Right lobe of liver (tissue), 6 donors: ENCODE measurements at regions not wholly inside any gene's neighbourhood (a gene's known extent, or its start where the extent isn't known, plus 50 kb on each side); places are given as distances from the start of the nearest gene placed in this dataset.
"Not testable (repeated sequence)": the region's sequence is repeated elsewhere in the genome, so short reads cannot be mapped to it uniquely, and the experiment has no call there.

Experiments
- ATAC-seq, 4 donors: fragments of 200-7000 bp; cut with Tn5 transposase; one replicate each; pipeline ENCODE4 v1.9.1; 2020; ENCODE audit warnings: mild to moderate bottlenecking in 4 of 4, moderate library complexity in 4 of 4
- DNase-seq, 3 donors: peaks; one replicate each; pipeline ENCODE4 v3.0.0-alpha.2; 2020
- H3K27ac ChIP-seq, 3 donors: fragments of 200-600 bp; one replicate each; pipeline ENCODE4 v1.8.0; 2022
- H3K27me3 ChIP-seq, 2 donors: fragments of 200-600 bp; one replicate each; pipeline ENCODE4 v1.8.0; 2022
- H3K36me3 ChIP-seq, 4 donors: fragments of 200-600 bp; sonication (generic) in 1 of 4; one replicate each; pipeline versions ENCODE4 v1.5.1 to v1.8.0; 2017 to 2022; ENCODE audit warnings: control low read depth in 1 of 4
- H3K4me1 ChIP-seq, 4 donors: fragments of 200-600 bp; sonication (generic) in 1 of 4; one replicate each; pipeline versions ENCODE4 v1.5.1 to v1.8.0; 2017 to 2022; ENCODE audit warnings: control low read depth in 1 of 4
- H3K4me3 ChIP-seq, 3 donors: fragments of 200-600 bp; one replicate each; pipeline ENCODE4 v1.8.0; 2022
- H3K9me3 ChIP-seq, 4 donors: fragments of 200-600 bp; sonication (generic) in 1 of 4; one replicate each; pipeline versions ENCODE4 v1.5.1 to v1.8.0; 2017 to 2022; ENCODE audit warnings: control low read depth in 1 of 4
- CTCF ChIP-seq, 4 donors: fragments of 200-600 bp in 3 of 4; fragments of 450-650 bp in 1 of 4; IDR thresholded peaks; one replicate each; pipeline versions ENCODE4 v1.5.1 to v1.8.0; 2016 to 2022; ENCODE audit warnings: antibody characterized with exemption in 4 of 4, mild to moderate bottlenecking in 2 of 4
- POLR2A ChIP-seq: fragments of 450-650 bp; IDR thresholded peaks from one replicate; pipeline ENCODE4 v1.6.1; 2017; ENCODE audit warnings: antibody characterized with exemption, mild to moderate bottlenecking
- WGBS: methylation state at CpG from one replicate; pipeline ENCODE4 v1.1.6; 2018; ENCODE audit warnings: low coverage, low lambda C conversion rate; ENCODE audit not compliant: insufficient coverage; ENCODE audit errors: missing lambda C conversion rate; 5-methylcytosine and 5-hydroxymethylcytosine counted together
- intact Hi-C, 2 donors: fragments of 100-400 bp; cut with DNase I; formaldehyde crosslinking; loops; one replicate each; pipeline versions ENCODE4 v1.11.2 to v1.14.1; 2022
- donor health status: DM: no; HTN: yes; CAD: no.
- donor health status: DM: no; HTN: no; CAD: no.
- donor health status: DM: no; HTN: no; CAD: no.
- donor health status: DM: no; HTN: yes; CAD: no.
- donor health status: DM: no; HTN: yes; CAD: no.

- Histone ChIP-seq H3K36me3 (no peaks in the 10 kb centered on the region), H3K27ac (no peak overlapping the region), H3K4me3 (no peak overlapping the region), H3K9me3 (no peaks in the 10 kb centered on the region), H3K27me3 (no peaks in the 10 kb centered on the region), H3K4me1 (no peaks in the 10 kb centered on the region)
- TF ChIP-seq CTCF (IDR thresholded peaks at IDR 0.05) (no peak), POLR2A (no peak)
- no peak for DNase-seq
- intact Hi-C loops, result no loop called here
- ATAC-seq, result no peak
- 41% methylated on average over 5 of the region's 5 CpGs for WGBS
Observed at GRCh38 chr10:123356799-123357198, 202.6 kb downstream of the BUB3 start.

- TF ChIP-seq CTCF (IDR thresholded peaks at IDR 0.05) (no peak), POLR2A (no peak)
- intact Hi-C loops, result no loop called here
- Histone ChIP-seq H3K9me3 (no peaks in the 10 kb centered on the region), H3K4me1 (no peaks in the 10 kb centered on the region), H3K36me3 (no peaks in the 10 kb centered on the region), H3K27me3 (no peaks in the 10 kb centered on the region), H3K27ac (no peak overlapping the region), H3K4me3 (no peak overlapping the region)
- ATAC-seq (no peak), DNase-seq (no peak)
- WGBS, result 81% methylated on average over 13 of the region's 17 CpGs
Observed at GRCh38 chr10:123357421-123357930, 203.3 kb downstream of the BUB3 start.

GRCh38 chr10:123359539-123359938 is 205.3 kb downstream of the BUB3 start:
- Histone ChIP-seq H3K27ac (no peak overlapping the region), H3K4me1 (no peaks in the 10 kb centered on the region), H3K4me3 (no peak overlapping the region), H3K36me3 (no peaks in the 10 kb centered on the region), H3K27me3 (no peaks in the 10 kb centered on the region), H3K9me3 (no peaks in the 10 kb centered on the region)
- intact Hi-C loops, result no loop called here
- TF ChIP-seq POLR2A, result no peak
- TF ChIP-seq CTCF (IDR thresholded peaks at IDR 0.05), result no peak
- ATAC-seq (no peak), DNase-seq (no peak)
- 50% methylated on average over 1 of the region's 2 CpGs for WGBS

- 77% methylated on average over 3 of the region's 5 CpGs for whole genome bisulfite sequencing
- Histone ChIP-seq H3K4me1 (no peaks in the 10 kb centered on the region), H3K27me3 (no peaks in the 10 kb centered on the region), H3K36me3 (no peaks in the 10 kb centered on the region), H3K4me3 (no peak overlapping the region), H3K9me3 (no peaks in the 10 kb centered on the region), H3K27ac (no peak overlapping the region)
- TF ChIP-seq CTCF (IDR thresholded peaks at IDR 0.05), result no peak
- TF ChIP-seq POLR2A, result no peak
- ATAC-seq (no peak), DNase-seq (no peak)
- intact Hi-C loops, result no loop called here
Observed at GRCh38 chr10:123361832-123362231, 207.6 kb downstream of the BUB3 start.

GRCh38 chr10:123367195-123367594 is 213.0 kb downstream of the BUB3 start:
- ATAC-seq (no peak), DNase-seq (no peak)
- 79% methylated on average over 4 of the region's 4 CpGs for WGBS
- no peaks in the 10 kb centered on the region for H3K27me3 ChIP-seq
- no peak overlapping the region for H3K27ac ChIP-seq
- intact Hi-C loops, result no loop called here
- no peak overlapping the region for H3K4me3 ChIP-seq
- no peaks in the 10 kb centered on the region for H3K4me1 ChIP-seq
- H3K36me3 ChIP-seq, result no peaks in the 10 kb centered on the region
- H3K9me3 ChIP-seq, result no peaks in the 10 kb centered on the region
- no peak for TF ChIP-seq POLR2A
- no peak for TF ChIP-seq CTCF (IDR thresholded peaks at IDR 0.05)

GRCh38 chr10:123371626-123372025 is 217.4 kb downstream of the BUB3 start:
- H3K27ac ChIP-seq, H3K9me3 ChIP-seq, H3K27me3 ChIP-seq, H3K4me1 ChIP-seq, DNase-seq, ATAC-seq, intact Hi-C loops, H3K36me3 ChIP-seq, H3K4me3 ChIP-seq: not testable (repeated sequence)
- WGBS, result 38% methylated on average over 2 of the region's 2 CpGs
